ENCODE measurements at regions not wholly inside any gene's neighbourhood (a gene's known extent, or its start where the extent isn't known, plus 50 kb on each side); places are given as distances from the start of the nearest gene placed in this dataset.

- no peaks in the 10 kb centered on the region for H3K36me3 ChIP-seq (replicated peaks in 1 of 2; ENCODE audit: control insufficient read depth in 2 of 2, insufficient read depth in 2 of 2, low read length in 2 of 2)
- no peaks in the 10 kb centered on the region for H3K4me1 ChIP-seq (ENCODE audit: control insufficient read depth in 2 of 2, insufficient read depth in 1 of 2, low read depth in 1 of 2, low read length in 2 of 2)
- H3K4me3 ChIP-seq (ENCODE audit: low read length in 2 of 2): no peak overlapping the region
- H2AK5ac ChIP-seq (ENCODE audit: low read depth, low read length): no peak overlapping the region
- H3K23ac ChIP-seq (ENCODE audit: low read depth, low read length, poor library complexity): no peak overlapping the region
- H2AFZ ChIP-seq (ENCODE audit: low read length): no peak overlapping the region
- no peak for DNase-seq (ENCODE audit: low spot score)
- no peak overlapping the region for H2BK15ac ChIP-seq (ENCODE audit: low read length)
- no peak overlapping the region for H3K9ac ChIP-seq (ENCODE audit: low read depth, low read length, poor library complexity)
- no peak overlapping the region for H4K8ac ChIP-seq (ENCODE audit: low read depth, low read length)
- no peak overlapping the region for H3K4me2 ChIP-seq (ENCODE audit: insufficient read depth, low read length, poor library complexity, severe bottlenecking)
- no peak overlapping the region for H3K18ac ChIP-seq (ENCODE audit: low read length)
- no peaks in the 10 kb centered on the region for H3K9me3 ChIP-seq (replicated peaks in 1 of 2; ENCODE audit: control insufficient read depth in 2 of 2, insufficient read depth in 1 of 2, low read depth in 1 of 2, low read length in 2 of 2)
- H3K14ac ChIP-seq (ENCODE audit: low read length): no peak overlapping the region
- no CpG with 5 or more reads among the region's 1 CpG for WGBS, 2 donors (ENCODE audit: extremely low coverage in 2 of 2, insufficient read length in 2 of 2, insufficient replicate concordance in 1 of 2)
- H2BK120ac ChIP-seq (ENCODE audit: low read depth, low read length): no peak overlapping the region
- H3K27ac ChIP-seq (replicated peaks; ENCODE audit: low read length): no peak overlapping the region
- H3K79me1 ChIP-seq (ENCODE audit: low read depth, low read length): no peaks in the 10 kb centered on the region
- H4K91ac ChIP-seq (ENCODE audit: low read depth, low read length, poor library complexity): no peak overlapping the region
- no peak overlapping the region for H3K4ac ChIP-seq (ENCODE audit: low read length)
- H2BK12ac ChIP-seq (ENCODE audit: low read length): no peak overlapping the region
- H2BK5ac ChIP-seq (ENCODE audit: low read length): no peak overlapping the region
- H3K27me3 ChIP-seq (ENCODE audit: control insufficient read depth in 3 of 3, insufficient read depth in 3 of 3, low read depth in 1 of 3, low read length in 3 of 3): no peaks in the 10 kb centered on the region
Measured at GRCh38 chr1:82317671-82318070, 516.9 kb downstream of the ADGRL2 start.

DNA sequence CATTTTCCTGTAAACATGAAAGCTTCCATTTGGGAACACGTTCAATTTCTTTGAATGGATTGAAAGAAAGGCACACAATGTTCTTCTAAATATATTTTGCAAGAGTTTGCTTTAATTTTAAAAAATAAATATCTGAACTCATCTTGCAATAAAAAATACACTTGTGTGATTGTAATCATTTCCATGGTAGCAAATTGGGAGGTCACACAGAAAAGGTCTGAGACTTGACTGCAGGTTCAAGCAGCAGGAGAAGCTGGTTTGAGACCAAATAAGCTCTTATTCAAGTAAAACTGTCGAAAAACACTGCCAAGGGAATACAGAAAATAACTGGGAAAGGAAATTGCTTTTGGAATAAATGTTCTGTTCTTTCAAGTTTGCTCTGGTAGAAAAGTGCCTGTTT, 498.9 kb downstream of the ADGRL2 start:
- Histone ChIP-seq H3K4me2 (ENCODE audit: insufficient read depth, low read length, poor library complexity, severe bottlenecking) (no peak overlapping the region), H3K9ac (ENCODE audit: low read depth, low read length, poor library complexity) (no peak overlapping the region), H3K23ac (ENCODE audit: low read depth, low read length, poor library complexity) (no peak overlapping the region), H2BK15ac (ENCODE audit: low read length) (no peak overlapping the region), H3K36me3 (replicated peaks in 1 of 2; ENCODE audit: control insufficient read depth in 2 of 2, insufficient read depth in 2 of 2, low read length in 2 of 2) (no peaks in the 10 kb centered on the region), H3K4ac (ENCODE audit: low read length) (no peak overlapping the region), H3K27ac (replicated peaks; ENCODE audit: low read length) (no peak overlapping the region), H2AFZ (ENCODE audit: low read length) (no peak overlapping the region), H4K8ac (ENCODE audit: low read depth, low read length) (no peak overlapping the region), H3K4me3 (ENCODE audit: low read length in 2 of 2) (no peak overlapping the region), H4K91ac (ENCODE audit: low read depth, low read length, poor library complexity) (no peak overlapping the region), H3K79me1 (ENCODE audit: low read depth, low read length) (no peaks in the 10 kb centered on the region), H2BK5ac (ENCODE audit: low read length) (no peak overlapping the region), H3K18ac (ENCODE audit: low read length) (no peak overlapping the region), H2AK5ac (ENCODE audit: low read depth, low read length) (no peak overlapping the region), H3K9me3 (replicated peaks in 1 of 2; ENCODE audit: control insufficient read depth in 2 of 2, insufficient read depth in 1 of 2, low read depth in 1 of 2, low read length in 2 of 2) (no peaks in the 10 kb centered on the region), H2BK12ac (ENCODE audit: low read length) (no peak overlapping the region), H3K27me3 (ENCODE audit: control insufficient read depth in 3 of 3, insufficient read depth in 3 of 3, low read depth in 1 of 3, low read length in 3 of 3) (no peaks in the 10 kb centered on the region), H3K4me1 (ENCODE audit: control insufficient read depth in 2 of 2, insufficient read depth in 1 of 2, low read depth in 1 of 2, low read length in 2 of 2) (peaks cover 0 to 2% of the 10 kb centered on the region in 2 donors), H3K14ac (ENCODE audit: low read length) (no peak overlapping the region), H2BK120ac (ENCODE audit: low read depth, low read length) (no peak overlapping the region)
- no peak for DNase-seq (ENCODE audit: low spot score)
- WGBS, 2 donors (ENCODE audit: extremely low coverage in 2 of 2, insufficient read length in 2 of 2, insufficient replicate concordance in 1 of 2): no CpG with 5 or more reads among the region's 2 CpGs

DNA sequence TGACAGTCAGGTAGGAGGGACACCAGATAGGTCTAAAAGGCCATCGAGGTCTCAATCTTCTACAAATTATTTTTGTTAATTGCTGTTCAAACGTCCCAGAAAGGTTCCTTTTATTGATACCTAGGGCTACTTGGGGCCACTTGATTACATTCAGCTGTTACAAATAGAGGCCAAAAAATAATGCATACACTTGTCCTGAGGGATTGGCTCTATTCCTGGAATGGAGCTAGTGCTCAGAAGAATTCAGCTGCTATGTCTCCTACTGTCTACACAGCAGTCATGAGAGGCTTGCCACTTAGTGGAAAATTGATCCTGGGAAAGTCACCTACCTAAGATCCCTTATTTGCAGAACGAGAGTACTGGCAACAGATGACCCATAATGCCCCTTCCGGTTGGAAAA, 498.3 kb downstream of the ADGRL2 start:
- Histone ChIP-seq H3K36me3 (replicated peaks in 1 of 2; ENCODE audit: control insufficient read depth in 2 of 2, insufficient read depth in 2 of 2, low read length in 2 of 2) (no peaks in the 10 kb centered on the region), H3K4me1 (ENCODE audit: control insufficient read depth in 2 of 2, insufficient read depth in 1 of 2, low read depth in 1 of 2, low read length in 2 of 2) (peaks cover 0 to 2% of the 10 kb centered on the region in 2 donors), H3K79me1 (ENCODE audit: low read depth, low read length) (no peaks in the 10 kb centered on the region), H4K91ac (ENCODE audit: low read depth, low read length, poor library complexity) (no peak overlapping the region), H3K14ac (ENCODE audit: low read length) (no peak overlapping the region), H2BK120ac (ENCODE audit: low read depth, low read length) (no peak overlapping the region), H3K4me2 (ENCODE audit: insufficient read depth, low read length, poor library complexity, severe bottlenecking) (no peak overlapping the region), H3K4me3 (ENCODE audit: low read length in 2 of 2) (no peak overlapping the region), H2BK15ac (ENCODE audit: low read length) (no peak overlapping the region), H2BK5ac (ENCODE audit: low read length) (no peak overlapping the region), H2AK5ac (ENCODE audit: low read depth, low read length) (no peak overlapping the region), H3K23ac (ENCODE audit: low read depth, low read length, poor library complexity) (no peak overlapping the region), H4K8ac (ENCODE audit: low read depth, low read length) (no peak overlapping the region), H3K27me3 (ENCODE audit: control insufficient read depth in 3 of 3, insufficient read depth in 3 of 3, low read depth in 1 of 3, low read length in 3 of 3) (no peaks in the 10 kb centered on the region), H2BK12ac (ENCODE audit: low read length) (no peak overlapping the region), H3K18ac (ENCODE audit: low read length) (no peak overlapping the region), H3K4ac (ENCODE audit: low read length) (no peak overlapping the region), H3K27ac (replicated peaks; ENCODE audit: low read length) (no peak overlapping the region), H3K9me3 (replicated peaks in 1 of 2; ENCODE audit: control insufficient read depth in 2 of 2, insufficient read depth in 1 of 2, low read depth in 1 of 2, low read length in 2 of 2) (no peaks in the 10 kb centered on the region), H2AFZ (ENCODE audit: low read length) (no peak overlapping the region), H3K9ac (ENCODE audit: low read depth, low read length, poor library complexity) (no peak overlapping the region)
- no CpG with 5 or more reads among the region's 4 CpGs for WGBS, 2 donors (ENCODE audit: extremely low coverage in 2 of 2, insufficient read length in 2 of 2, insufficient replicate concordance in 1 of 2)
- DNase-seq (ENCODE audit: low spot score): no peak

DNA sequence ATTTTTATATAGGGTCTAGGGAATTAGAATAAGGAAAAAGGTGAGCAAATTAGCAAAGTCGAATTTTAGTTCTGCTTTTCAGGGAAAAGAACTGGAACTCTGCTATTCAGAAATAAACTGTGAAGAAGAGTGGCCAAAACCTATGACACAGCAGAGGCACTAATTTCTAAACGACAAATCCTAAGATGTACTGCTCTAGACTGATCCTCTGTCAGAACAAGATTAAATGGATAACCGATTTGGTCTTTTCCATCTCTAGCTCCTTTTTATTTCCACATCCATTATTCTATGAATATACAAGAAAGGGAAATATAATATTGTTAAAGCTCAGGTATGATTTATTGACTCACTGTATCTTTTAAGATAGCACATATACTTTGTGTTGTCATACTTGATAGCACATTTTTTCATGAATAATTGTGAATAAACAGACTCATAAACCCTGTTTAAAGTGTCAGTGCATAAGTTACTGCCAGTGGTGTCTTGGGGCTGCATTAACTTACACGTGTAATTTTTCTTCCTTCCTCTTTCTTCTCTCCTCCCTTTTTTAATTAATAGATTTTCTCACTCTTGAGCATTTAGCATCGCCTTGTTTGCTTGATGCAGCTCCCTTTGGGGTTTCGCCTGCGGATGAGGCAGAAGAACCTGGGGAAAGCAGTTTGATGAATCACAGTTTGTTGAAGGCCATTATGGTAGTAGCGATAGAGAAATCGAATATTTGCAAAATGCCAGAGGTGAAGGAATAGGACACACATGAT, 496.6 kb downstream of the ADGRL2 start:
- Histone ChIP-seq H4K8ac (ENCODE audit: low read depth, low read length) (no peak overlapping the region), H2BK15ac (ENCODE audit: low read length) (no peak overlapping the region), H3K9ac (ENCODE audit: low read depth, low read length, poor library complexity) (no peak overlapping the region), H3K14ac (ENCODE audit: low read length) (no peak overlapping the region), H3K27ac (replicated peaks; ENCODE audit: low read length) (no peak overlapping the region), H3K4me1 (ENCODE audit: control insufficient read depth in 2 of 2, insufficient read depth in 1 of 2, low read depth in 1 of 2, low read length in 2 of 2) (peaks cover 0 to 2% of the 10 kb centered on the region in 2 donors), H3K27me3 (ENCODE audit: control insufficient read depth in 3 of 3, insufficient read depth in 3 of 3, low read depth in 1 of 3, low read length in 3 of 3) (no peaks in the 10 kb centered on the region), H3K18ac (ENCODE audit: low read length) (no peak overlapping the region), H3K23ac (ENCODE audit: low read depth, low read length, poor library complexity) (no peak overlapping the region), H2BK5ac (ENCODE audit: low read length) (no peak overlapping the region), H2BK12ac (ENCODE audit: low read length) (no peak overlapping the region), H3K4ac (ENCODE audit: low read length) (no peak overlapping the region), H2AFZ (ENCODE audit: low read length) (no peak overlapping the region), H2AK5ac (ENCODE audit: low read depth, low read length) (no peak overlapping the region), H3K79me1 (ENCODE audit: low read depth, low read length) (no peaks in the 10 kb centered on the region), H2BK120ac (ENCODE audit: low read depth, low read length) (no peak overlapping the region), H3K9me3 (replicated peaks in 1 of 2; ENCODE audit: control insufficient read depth in 2 of 2, insufficient read depth in 1 of 2, low read depth in 1 of 2, low read length in 2 of 2) (no peaks in the 10 kb centered on the region), H3K4me2 (ENCODE audit: insufficient read depth, low read length, poor library complexity, severe bottlenecking) (no peak overlapping the region), H4K91ac (ENCODE audit: low read depth, low read length, poor library complexity) (no peak overlapping the region), H3K4me3 (ENCODE audit: low read length in 2 of 2) (no peak overlapping the region), H3K36me3 (replicated peaks in 1 of 2; ENCODE audit: control insufficient read depth in 2 of 2, insufficient read depth in 2 of 2, low read length in 2 of 2) (no peaks in the 10 kb centered on the region)
- no peak for DNase-seq (ENCODE audit: low spot score)
- WGBS, 2 donors (ENCODE audit: extremely low coverage in 2 of 2, insufficient read length in 2 of 2, insufficient replicate concordance in 1 of 2): no CpG with 5 or more reads among the region's 9 CpGs
